Muscle of arm (tissue), 1 donor: ENCODE measurements at regions not wholly inside any gene's neighbourhood (a gene's known extent, or its start where the extent isn't known, plus 50 kb on each side); places are given as distances from the start of the nearest gene placed in this dataset.
"Not testable (repeated sequence)": the region's sequence is repeated elsewhere in the genome, so short reads cannot be mapped to it uniquely, and the experiment has no call there.

Experiments
- DNase-seq: peaks from one replicate; pipeline ENCODE4 v3.0.0-alpha.2; 2013

GRCh38 chr4:179116011-179116410 lies 1673.8 kb upstream of the AGA start:
- no peak for DNase-seq

GRCh38 chr4:179116581-179116980 lies 1674.3 kb upstream of the AGA start:
- DNase-seq: no peak

GRCh38 chr4:179123084-179123483 lies 1680.8 kb upstream of the AGA start:
- DNase-seq: no peak

GRCh38 chr4:179124419-179124818 lies 1682.2 kb upstream of the AGA start:
- no peak for DNase-seq

- DNase-seq: no peak
Observed at GRCh38 chr4:179124957-179125356, 1682.7 kb upstream of the AGA start.

GRCh38 chr4:179125870-179126269 lies 1683.6 kb upstream of the AGA start:
- DNase-seq: no peak

- DNase-seq: no peak
Observed at GRCh38 chr4:179128299-179128698, 1686.1 kb upstream of the AGA start.

- DNase-seq: no peak
Observed at GRCh38 chr4:179130122-179130714, 1688.0 kb upstream of the AGA start.

- no peak for DNase-seq
Observed at GRCh38 chr4:179145746-179146525, 1703.7 kb upstream of the AGA start.

- DNase-seq: no peak
Observed at GRCh38 chr4:179151770-179152169, 1709.5 kb upstream of the AGA start.

GRCh38 chr4:179163147-179163546 lies 1720.9 kb upstream of the AGA start:
- DNase-seq: no peak

- DNase-seq: no peak
Observed at GRCh38 chr4:179164267-179164999, 1722.2 kb upstream of the AGA start.

GRCh38 chr4:179165000-179165738 lies 1722.9 kb upstream of the AGA start:
- DNase-seq: no peak

- no peak for DNase-seq
Observed at GRCh38 chr4:179165862-179166261, 1723.6 kb upstream of the AGA start.

GRCh38 chr4:179170308-179170707 lies 1728.1 kb upstream of the AGA start:
- DNase-seq: not testable (repeated sequence)

GRCh38 chr4:179182741-179183140 lies 1740.5 kb upstream of the AGA start:
- no peak for DNase-seq

GRCh38 chr4:179195887-179196286 lies 1753.7 kb upstream of the AGA start:
- no peak for DNase-seq

GRCh38 chr4:179196511-179196910 lies 1754.3 kb upstream of the AGA start:
- no peak for DNase-seq

- DNase-seq: no peak
Observed at GRCh38 chr4:179200681-179201080, 1758.4 kb upstream of the AGA start.

GRCh38 chr4:179225594-179225993 lies 1783.4 kb upstream of the AGA start:
- DNase-seq: no peak

- DNase-seq: no peak
Observed at GRCh38 chr4:179248821-179249220, 1806.6 kb upstream of the AGA start.

- DNase-seq: no peak
Observed at GRCh38 chr4:179268791-179269190, 1826.6 kb upstream of the AGA start.
